22Rv1 (cell line): ENCODE measurements at regions not wholly inside any gene's neighbourhood (a gene's known extent, or its start where the extent isn't known, plus 50 kb on each side); places are given as distances from the start of the nearest gene placed in this dataset.

Experiments
- H3K27ac ChIP-seq: fragments of 450-650 bp; 2 replicates; pipeline ENCODE4 v1.5.1; 2017
- ZFX ChIP-seq: fragments of 450-650 bp; IDR thresholded peaks from 2 replicates; pipeline ENCODE4 v1.6.1; 2017; ENCODE audit warnings: antibody characterized with exemption, borderline replicate concordance
- TF ChIP-seq, protein P1 (sequence below): fragments of 450-650 bp; IDR thresholded peaks from 2 replicates; pipeline ENCODE4 v1.5.1; 2017; ENCODE audit warnings: mild to moderate bottlenecking

GRCh38 chr7:110153222-110153621 lies 937.7 kb upstream of the LRRN3 start:
- no peak for TF ChIP-seq ZFX
- TF ChIP-seq, protein P1, sequence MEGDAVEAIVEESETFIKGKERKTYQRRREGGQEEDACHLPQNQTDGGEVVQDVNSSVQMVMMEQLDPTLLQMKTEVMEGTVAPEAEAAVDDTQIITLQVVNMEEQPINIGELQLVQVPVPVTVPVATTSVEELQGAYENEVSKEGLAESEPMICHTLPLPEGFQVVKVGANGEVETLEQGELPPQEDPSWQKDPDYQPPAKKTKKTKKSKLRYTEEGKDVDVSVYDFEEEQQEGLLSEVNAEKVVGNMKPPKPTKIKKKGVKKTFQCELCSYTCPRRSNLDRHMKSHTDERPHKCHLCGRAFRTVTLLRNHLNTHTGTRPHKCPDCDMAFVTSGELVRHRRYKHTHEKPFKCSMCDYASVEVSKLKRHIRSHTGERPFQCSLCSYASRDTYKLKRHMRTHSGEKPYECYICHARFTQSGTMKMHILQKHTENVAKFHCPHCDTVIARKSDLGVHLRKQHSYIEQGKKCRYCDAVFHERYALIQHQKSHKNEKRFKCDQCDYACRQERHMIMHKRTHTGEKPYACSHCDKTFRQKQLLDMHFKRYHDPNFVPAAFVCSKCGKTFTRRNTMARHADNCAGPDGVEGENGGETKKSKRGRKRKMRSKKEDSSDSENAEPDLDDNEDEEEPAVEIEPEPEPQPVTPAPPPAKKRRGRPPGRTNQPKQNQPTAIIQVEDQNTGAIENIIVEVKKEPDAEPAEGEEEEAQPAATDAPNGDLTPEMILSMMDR = no peak
- H3K27ac ChIP-seq = no peak overlapping the region

GRCh38 chr7:110156511-110156910 lies 934.4 kb upstream of the LRRN3 start:
- TF ChIP-seq, protein P1 = no peak
- TF ChIP-seq ZFX = no peak
- no peak overlapping the region for H3K27ac ChIP-seq

- TF ChIP-seq, protein P1 = no peak
- no peak for TF ChIP-seq ZFX
- H3K27ac ChIP-seq = no peak overlapping the region
These were observed 933.1 kb upstream of the LRRN3 start for GRCh38 chr7:110157631-110158362.

DNA sequence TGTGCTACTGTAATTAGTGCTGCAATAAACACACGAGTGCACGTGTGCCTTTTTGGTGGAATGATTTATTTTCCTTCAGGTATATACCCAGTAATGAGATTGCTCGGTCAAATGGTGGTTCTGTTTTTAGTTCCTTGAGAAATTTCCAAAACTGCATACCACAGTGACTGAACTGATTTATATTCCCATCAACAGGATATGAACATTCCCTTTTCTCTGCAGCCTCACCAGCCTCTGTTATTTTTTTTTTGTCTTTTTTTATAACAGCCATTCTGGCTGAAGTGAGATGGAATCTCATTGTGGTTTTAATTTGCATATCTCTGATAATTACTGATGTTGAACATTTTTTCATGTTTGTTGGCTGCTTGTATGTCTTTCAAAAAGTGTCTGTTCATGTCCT lies 922.9 kb upstream of the LRRN3 start:
- H3K27ac ChIP-seq = no peak overlapping the region
- TF ChIP-seq, protein P1 = no peak
- TF ChIP-seq ZFX = no peak

DNA sequence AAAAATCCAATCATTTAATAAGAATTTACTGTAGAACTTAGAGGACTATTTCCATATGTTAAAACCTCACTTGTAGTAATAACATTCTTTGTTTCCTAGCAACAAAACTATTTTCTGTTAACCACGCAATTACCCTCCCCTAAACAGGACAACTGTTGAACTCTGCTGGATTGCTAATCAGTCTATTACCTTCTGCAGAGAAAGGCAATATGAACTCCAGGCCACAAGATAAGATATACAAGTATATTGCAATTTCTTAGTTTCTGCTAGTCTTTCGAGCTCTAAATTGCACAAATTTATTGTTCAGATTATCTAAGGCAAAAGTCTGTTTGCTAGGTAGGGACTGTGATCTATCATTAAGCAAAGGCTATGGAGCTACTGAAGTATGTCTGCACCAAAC lies 920.1 kb upstream of the LRRN3 start:
- TF ChIP-seq ZFX = no peak
- TF ChIP-seq, protein P1 = no peak

DNA sequence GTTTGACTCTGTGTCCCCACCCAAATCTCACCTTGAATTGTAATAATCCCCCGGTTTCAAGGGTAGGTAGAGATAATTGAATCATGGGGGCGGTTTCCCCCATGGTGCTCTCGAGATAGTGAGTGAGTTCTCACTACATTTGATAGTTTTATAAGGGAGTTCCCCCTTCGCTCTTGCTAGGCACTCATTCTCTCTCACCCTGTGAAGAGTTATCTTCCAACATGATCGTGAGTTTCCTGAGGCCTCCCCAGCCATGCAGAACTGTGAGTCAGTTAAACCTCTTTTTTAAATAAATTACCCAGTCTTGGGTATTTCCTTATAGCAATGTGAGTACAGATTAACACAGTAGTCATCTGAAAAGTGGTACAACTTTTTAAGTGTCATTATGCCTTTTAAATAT lies 913.5 kb upstream of the LRRN3 start:
- no peak overlapping the region for H3K27ac ChIP-seq
- TF ChIP-seq, protein P1 = no peak

More for the DNA sequence above, 920.1 kb upstream of the LRRN3 start:
- H3K27ac ChIP-seq = no peak overlapping the region

GRCh38 chr7:110179037-110179436 lies 911.9 kb upstream of the LRRN3 start:
- H3K27ac ChIP-seq = no peak overlapping the region
- TF ChIP-seq, protein P1 = no peak
- no peak for TF ChIP-seq ZFX
